Memory B cell (primary cell): ENCODE measurements at regions not wholly inside any gene's neighbourhood (a gene's known extent, or its start where the extent isn't known, plus 50 kb on each side); places are given as distances from the start of the nearest gene placed in this dataset.

Experiments used
- ATAC-seq: fragments of 150-1000 bp; cut with Tn5 transposase; 2 replicates; pipeline ENCODE4 v1.10.0; 2021; ENCODE audit warnings: low read depth, mild to moderate bottlenecking, moderate library complexity
- DNase-seq, 2 donors: peaks; one replicate each; pipeline ENCODE4 v3.0.0; 2022; ENCODE audit warnings: low spot score in 2 of 2
- H3K27ac Mint-ChIP-seq: one replicate; pipeline ENCODE4 v1.8.0; 2022; ENCODE audit warnings: mild to moderate bottlenecking, moderate library complexity, mixed read lengths
- H3K27me3 Mint-ChIP-seq: one replicate; pipeline ENCODE4 v1.8.0; 2022; ENCODE audit warnings: mixed read lengths
- H3K36me3 Mint-ChIP-seq: one replicate; pipeline ENCODE4 v1.8.0; 2022; ENCODE audit warnings: mild to moderate bottlenecking, mixed read lengths
- H3K4me1 Mint-ChIP-seq: one replicate; pipeline ENCODE4 v1.8.0; 2022; ENCODE audit warnings: mixed read lengths
- H3K4me3 Mint-ChIP-seq: one replicate; pipeline ENCODE4 v1.8.0; 2022; ENCODE audit warnings: mild to moderate bottlenecking, moderate library complexity, mixed read lengths
- H3K9me3 Mint-ChIP-seq: one replicate; pipeline ENCODE4 v1.8.0; 2022; ENCODE audit warnings: mixed read lengths

DNA sequence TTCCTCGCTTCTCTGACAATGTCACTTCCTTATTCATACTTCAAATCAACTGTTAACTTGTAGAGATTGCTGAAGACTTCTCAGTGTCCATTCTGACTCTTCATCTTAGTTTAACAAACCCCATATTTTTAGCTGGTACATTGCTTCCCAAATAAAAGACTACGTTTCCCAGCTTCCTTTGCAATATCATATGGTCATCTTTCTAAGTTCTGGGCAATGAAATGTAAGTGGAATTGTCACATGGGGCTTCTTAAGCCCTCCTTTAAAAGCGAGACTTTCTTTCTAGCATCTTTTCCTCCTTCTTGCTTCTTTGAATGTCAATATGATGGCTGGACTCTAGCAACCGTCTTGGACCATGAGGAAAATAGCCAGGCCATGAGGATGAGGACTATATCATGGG is 239.0 kb downstream of the ZNF621 start:
- Mint-ChIP-seq H3K4me3 (no peak overlapping the region), H3K27me3 (no peaks in the 10 kb centered on the region), H3K4me1 (no peaks in the 10 kb centered on the region), H3K27ac (no peak overlapping the region), H3K9me3 (peaks cover 6% of the 10 kb centered on the region), H3K36me3 (no peaks in the 10 kb centered on the region)
- no peak for ATAC-seq
- DNase-seq: no peak

DNA sequence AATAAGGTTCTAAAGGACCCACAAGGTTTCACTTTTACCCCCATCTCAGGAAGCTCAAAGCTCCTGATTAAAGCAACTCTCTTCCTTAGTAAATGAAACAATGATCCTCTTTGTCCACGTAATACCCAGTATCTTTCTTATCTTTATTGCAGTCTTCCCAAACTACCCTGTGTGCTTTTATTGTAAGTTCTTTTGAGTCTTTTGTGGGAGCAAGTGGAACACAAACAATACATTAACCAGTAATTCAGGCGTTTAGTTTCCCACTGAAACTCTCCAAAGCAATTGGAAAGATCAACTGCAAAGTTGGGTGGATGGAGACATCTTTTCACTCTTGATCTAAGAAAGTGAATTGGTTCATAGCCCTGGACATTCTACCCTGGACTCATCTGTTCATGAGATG is 240.0 kb downstream of the ZNF621 start:
- H3K9me3 Mint-ChIP-seq: peaks cover 6% of the 10 kb centered on the region
- no peaks in the 10 kb centered on the region for H3K27me3 Mint-ChIP-seq
- no peak for DNase-seq
- H3K4me1 Mint-ChIP-seq: peaks cover 1% of the 10 kb centered on the region
- H3K36me3 Mint-ChIP-seq: no peaks in the 10 kb centered on the region
- no peak overlapping the region for H3K4me3 Mint-ChIP-seq
- ATAC-seq: no peak
- H3K27ac Mint-ChIP-seq: no peak overlapping the region

DNA sequence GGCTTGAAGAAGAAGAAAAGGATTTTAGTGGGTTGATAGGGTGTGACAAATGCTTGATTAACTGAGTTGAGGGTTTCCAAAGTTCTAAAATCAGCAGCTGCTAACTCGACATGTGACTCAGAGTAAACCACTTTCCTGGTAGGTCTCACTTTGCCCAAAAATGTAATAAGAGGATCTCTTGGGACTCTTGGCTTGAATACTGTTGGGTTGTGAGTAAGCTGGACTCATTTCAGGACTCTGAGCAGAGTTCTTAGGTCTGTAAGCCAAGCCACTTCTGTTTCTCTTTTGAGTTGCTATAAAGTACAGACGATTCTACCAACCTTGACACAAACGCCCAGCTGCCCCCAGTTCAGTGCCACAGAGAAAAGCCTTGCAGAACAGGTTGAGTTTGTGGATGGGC is 241.1 kb downstream of the ZNF621 start:
- Mint-ChIP-seq H3K4me3 (no peak overlapping the region), H3K9me3 (peaks cover 4% of the 10 kb centered on the region), H3K27me3 (no peaks in the 10 kb centered on the region), H3K27ac (no peak overlapping the region), H3K36me3 (no peaks in the 10 kb centered on the region), H3K4me1 (peaks cover 5% of the 10 kb centered on the region)
- no peak for DNase-seq
- ATAC-seq: no peak

DNA sequence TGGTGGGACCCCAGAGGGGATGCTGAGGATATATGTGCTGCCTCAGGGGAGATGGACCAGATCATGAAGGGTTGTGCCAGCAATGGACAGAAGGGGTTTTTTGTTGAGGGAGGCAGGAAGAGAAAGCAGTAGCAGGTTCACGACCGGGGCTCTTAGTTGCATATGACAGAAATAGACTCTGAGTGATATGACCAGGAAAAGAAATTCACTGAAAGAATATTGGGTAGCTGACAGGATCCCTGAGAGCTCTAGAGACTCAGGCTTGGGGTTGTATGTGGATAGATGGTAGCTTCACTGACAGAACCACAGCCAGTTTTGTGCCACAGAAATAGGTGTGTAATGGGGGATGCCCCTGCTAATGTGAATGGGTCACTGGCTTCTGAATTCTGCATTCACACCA is 241.6 kb downstream of the ZNF621 start:
- peaks cover 5% of the 10 kb centered on the region for H3K4me1 Mint-ChIP-seq
- H3K27ac Mint-ChIP-seq: no peak overlapping the region
- H3K9me3 Mint-ChIP-seq: peaks cover 4% of the 10 kb centered on the region
- no peak overlapping the region for H3K4me3 Mint-ChIP-seq
- no peaks in the 10 kb centered on the region for H3K27me3 Mint-ChIP-seq
- H3K36me3 Mint-ChIP-seq: no peaks in the 10 kb centered on the region
- DNase-seq (no peak), ATAC-seq (no peak)

DNA sequence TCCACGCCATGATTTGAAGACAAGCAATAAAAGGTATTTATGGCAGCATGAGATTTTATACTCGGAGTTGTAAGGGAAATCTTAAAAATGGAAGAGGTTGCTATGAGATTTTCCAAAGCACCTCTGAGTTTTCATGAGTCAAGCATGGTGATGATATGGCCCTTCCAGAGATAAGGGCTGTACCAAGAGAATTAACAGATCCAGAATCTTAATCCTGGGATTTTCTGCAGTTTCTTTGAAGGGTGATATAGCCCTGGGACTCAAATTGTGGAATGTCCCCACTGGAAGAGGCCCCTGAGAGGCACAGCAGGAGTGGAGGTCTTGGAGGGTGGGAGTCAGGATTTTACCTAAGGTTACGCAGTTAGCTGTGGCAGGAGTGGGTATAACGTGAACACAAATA is 243.3 kb downstream of the ZNF621 start:
- H3K4me3 Mint-ChIP-seq: no peak overlapping the region
- H3K9me3 Mint-ChIP-seq: peaks cover 2% of the 10 kb centered on the region
- H3K27ac Mint-ChIP-seq: no peak overlapping the region
- H3K4me1 Mint-ChIP-seq: peaks cover 5% of the 10 kb centered on the region
- no peaks in the 10 kb centered on the region for H3K27me3 Mint-ChIP-seq
- ATAC-seq (no peak), DNase-seq (no peak)
- no peaks in the 10 kb centered on the region for H3K36me3 Mint-ChIP-seq

DNA sequence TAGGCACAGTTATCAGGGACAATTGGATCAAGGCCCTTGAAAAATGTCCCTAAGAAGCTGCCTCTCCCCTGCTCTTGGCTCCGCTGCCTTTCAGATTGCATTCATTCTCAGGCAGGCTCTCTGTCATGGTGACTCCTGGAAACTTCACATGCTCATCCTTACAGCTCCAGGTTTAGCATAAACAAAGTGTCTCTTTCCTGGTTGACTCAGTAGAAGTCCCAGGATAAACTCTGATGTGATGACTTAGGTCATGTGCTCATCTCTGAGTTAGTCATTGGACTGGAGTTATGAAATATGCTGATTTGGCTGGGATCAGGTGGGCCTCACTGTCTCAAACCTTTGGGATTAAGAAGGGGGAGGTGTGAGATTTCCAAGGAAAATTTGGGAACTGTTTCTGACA is 243.8 kb downstream of the ZNF621 start:
- DNase-seq (no peak), ATAC-seq (no peak)
- Mint-ChIP-seq H3K9me3 (peaks cover 2% of the 10 kb centered on the region), H3K36me3 (no peaks in the 10 kb centered on the region), H3K4me1 (peaks cover 5% of the 10 kb centered on the region), H3K27ac (no peak overlapping the region), H3K27me3 (no peaks in the 10 kb centered on the region), H3K4me3 (no peak overlapping the region)

DNA sequence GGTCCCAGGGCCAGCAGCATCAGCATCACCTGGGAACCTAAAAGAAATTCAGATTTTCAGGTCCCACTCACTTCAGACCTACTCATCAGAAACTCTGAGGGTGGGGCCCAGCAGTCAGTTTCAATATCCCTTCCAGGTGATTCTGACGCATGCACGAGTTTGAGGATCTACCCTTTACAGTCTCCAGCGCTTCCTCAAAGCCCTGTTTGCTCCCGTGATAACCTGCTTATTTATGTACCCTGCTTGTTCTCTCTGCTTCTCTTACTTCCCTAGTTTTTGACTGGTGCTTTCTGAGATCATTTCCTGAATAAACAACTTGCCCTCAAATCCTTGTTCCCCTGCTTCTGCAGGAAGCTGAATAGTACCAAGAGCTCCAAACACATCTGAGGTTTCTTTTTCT is 245.3 kb downstream of the ZNF621 start:
- Mint-ChIP-seq H3K4me3 (no peak overlapping the region), H3K27ac (no peak overlapping the region), H3K9me3 (no peaks in the 10 kb centered on the region), H3K4me1 (peaks cover 5% of the 10 kb centered on the region), H3K27me3 (no peaks in the 10 kb centered on the region), H3K36me3 (no peaks in the 10 kb centered on the region)
- no peak for ATAC-seq
- DNase-seq: no peak

DNA sequence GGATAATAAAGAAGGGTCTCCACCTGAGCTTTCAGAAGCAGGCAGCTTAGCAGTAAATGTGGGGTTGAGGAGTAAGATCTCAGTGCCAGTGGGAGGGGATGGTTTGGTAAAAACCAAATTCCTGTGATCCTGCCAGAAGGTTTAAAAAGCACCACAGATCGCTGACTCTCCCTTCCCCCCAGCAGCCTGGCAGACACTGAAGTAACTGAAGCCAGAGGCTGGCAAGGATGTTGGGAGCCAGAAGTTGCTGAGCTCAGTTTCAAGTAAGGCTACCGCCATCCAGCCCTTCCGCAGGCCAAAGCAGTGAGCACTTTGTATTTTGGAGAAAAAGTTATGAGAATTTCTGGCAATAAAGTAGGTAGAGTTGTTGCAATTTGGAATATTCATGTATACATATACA is 246.4 kb downstream of the ZNF621 start:
- H3K27me3 Mint-ChIP-seq: no peaks in the 10 kb centered on the region
- H3K4me1 Mint-ChIP-seq: peaks cover 5% of the 10 kb centered on the region
- H3K9me3 Mint-ChIP-seq: no peaks in the 10 kb centered on the region
- H3K27ac Mint-ChIP-seq: no peak overlapping the region
- DNase-seq: no peak
- no peaks in the 10 kb centered on the region for H3K36me3 Mint-ChIP-seq
- ATAC-seq: no peak
- no peak overlapping the region for H3K4me3 Mint-ChIP-seq

DNA sequence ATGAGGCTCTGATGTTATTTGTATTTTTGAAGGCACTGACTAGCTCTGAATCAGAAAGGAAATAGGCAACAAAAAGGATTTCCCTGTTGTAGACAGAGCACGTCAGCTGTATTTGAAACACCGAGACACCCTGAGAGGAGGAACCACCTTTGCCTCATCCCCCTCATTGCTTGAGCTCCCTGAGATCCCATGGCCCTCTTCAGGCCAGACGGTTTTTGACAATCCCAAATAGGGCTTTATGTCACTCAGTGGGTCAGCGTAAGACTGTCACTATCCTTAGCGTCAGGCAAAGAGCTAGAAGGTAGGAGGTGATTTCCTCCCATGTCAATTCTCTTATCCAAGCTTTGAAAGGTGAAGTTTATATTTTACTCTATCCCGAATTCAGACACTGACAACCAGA is 254.3 kb downstream of the ZNF621 start:
- DNase-seq: no peak
- Mint-ChIP-seq H3K27me3 (peaks cover 5% of the 10 kb centered on the region), H3K4me3 (no peak overlapping the region), H3K36me3 (no peaks in the 10 kb centered on the region), H3K9me3 (no peaks in the 10 kb centered on the region), H3K27ac (no peak overlapping the region), H3K4me1 (peaks cover 2% of the 10 kb centered on the region)
- no peak for ATAC-seq

DNA sequence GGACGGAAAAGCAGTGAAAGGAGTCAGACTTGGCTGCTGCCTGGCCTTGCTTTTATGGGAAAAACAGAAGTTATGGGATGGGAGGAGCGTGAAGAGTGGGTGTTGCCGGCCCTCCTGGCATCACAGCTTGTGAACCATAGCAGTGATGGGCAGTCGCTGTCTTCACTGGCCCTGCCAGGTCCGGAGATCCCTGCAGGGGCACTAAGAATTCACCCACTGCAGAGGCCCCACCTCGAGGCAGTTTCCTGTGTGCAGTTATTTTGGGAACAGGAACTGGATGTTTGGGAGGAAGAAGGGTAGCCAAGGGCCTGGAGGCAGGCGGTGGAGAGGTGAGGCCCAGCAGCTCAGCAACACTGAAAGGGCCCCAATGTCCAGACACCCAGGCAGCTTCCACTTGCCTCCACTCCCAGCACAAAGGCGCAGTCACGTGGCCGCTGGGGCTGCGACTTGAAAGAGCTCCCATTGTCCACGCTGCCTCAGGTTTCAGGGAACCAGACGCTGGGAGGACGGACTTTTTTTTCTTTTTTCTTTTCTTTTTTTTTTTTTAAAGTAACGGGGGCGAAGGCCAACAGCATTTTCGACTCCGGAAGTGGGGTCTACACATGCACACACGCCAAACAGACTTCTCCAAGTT is 255.6 kb downstream of the ZNF621 start:
- Mint-ChIP-seq H3K4me3 (no peak overlapping the region), H3K9me3 (no peaks in the 10 kb centered on the region), H3K36me3 (no peaks in the 10 kb centered on the region), H3K27ac (no peak overlapping the region), H3K27me3 (peaks cover 7% of the 10 kb centered on the region), H3K4me1 (peaks cover 2% of the 10 kb centered on the region)
- DNase-seq (no peak), ATAC-seq (no peak)

DNA sequence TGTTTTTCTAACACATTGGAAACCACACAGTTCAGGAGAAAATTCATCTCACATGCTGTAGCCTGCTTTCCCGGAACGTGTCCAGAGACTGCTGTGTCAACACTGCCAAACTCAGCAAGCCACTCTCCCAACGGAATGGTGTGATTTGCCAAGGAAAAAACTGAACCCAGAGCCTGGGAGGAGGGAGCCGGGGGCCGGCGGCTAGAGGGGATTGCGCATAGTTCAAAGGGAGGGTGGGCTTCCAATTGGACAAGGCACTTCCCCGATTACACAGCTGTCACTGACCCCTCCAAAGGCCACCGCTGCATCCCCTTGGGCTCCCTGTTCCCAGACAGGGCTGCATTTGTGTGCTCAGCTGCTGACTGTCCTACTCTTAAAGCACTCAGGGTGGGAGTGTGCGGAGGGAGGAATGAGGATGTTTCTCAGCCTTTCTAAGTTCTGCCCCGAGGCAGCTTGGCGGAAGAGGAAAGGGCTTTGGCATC is 256.2 kb downstream of the ZNF621 start:
- no peak for ATAC-seq
- H3K27me3 Mint-ChIP-seq: peaks cover 11% of the 10 kb centered on the region
- no peak for DNase-seq
- H3K4me3 Mint-ChIP-seq: no peak overlapping the region
- H3K4me1 Mint-ChIP-seq: peaks cover 2% of the 10 kb centered on the region
- no peaks in the 10 kb centered on the region for H3K36me3 Mint-ChIP-seq
- H3K27ac Mint-ChIP-seq: no peak overlapping the region
- no peaks in the 10 kb centered on the region for H3K9me3 Mint-ChIP-seq

DNA sequence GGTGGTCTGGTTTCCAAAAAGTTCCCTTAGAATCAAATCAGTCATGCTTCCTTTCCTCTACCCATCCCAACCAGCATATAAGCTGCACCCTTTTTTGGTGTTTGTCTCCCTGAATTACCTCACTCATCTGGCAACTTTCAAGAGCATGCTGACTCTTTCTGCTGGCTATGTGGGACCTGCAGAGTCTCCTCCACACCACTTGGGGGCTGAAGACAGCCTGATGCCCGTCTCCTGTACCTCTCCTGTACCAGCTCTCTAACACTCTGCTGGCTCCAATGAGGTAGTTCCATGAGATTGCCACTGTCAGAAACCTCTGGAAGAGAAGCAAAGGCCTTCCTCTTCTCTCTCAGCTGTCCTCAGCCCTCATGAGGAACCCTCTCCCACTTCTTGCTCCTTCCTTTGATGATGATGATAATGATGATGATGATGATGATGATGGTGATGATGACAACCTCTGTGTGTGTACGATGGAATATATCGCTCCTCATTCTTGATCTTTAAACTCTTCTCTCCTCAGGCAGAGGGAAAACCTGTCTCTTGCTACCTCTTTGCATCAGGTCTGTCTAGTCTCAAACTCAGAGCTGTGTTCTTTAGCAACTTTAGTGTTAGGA is 257.5 kb downstream of the ZNF621 start:
- peak; percentile 42 for ATAC-seq

DNA sequence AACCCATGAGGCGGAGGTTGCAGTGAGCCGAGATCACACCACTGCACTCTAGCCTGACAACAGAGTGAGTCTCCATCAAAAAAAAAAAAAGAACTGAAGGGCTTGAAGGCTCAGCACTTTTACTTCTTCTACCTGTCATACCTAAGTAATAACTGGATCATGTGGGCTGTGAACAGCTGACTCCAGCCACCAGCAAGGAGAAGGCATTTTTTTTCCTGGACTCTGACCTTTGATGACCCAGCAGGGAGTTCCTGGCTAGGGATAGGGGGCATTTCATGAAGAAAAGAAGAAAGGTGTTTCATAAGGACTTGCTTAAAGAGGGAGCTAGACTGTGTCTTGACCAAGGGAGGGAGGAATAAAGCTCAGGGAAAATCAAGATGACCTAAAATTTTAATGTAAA is 266.0 kb downstream of the ZNF621 start:
- no peak overlapping the region for H3K27ac Mint-ChIP-seq
- H3K36me3 Mint-ChIP-seq: peaks cover 10% of the 10 kb centered on the region
- peaks cover 6% of the 10 kb centered on the region for H3K9me3 Mint-ChIP-seq
- ATAC-seq (no peak), DNase-seq (no peak)
- no peak overlapping the region for H3K4me3 Mint-ChIP-seq
- peaks cover 5% of the 10 kb centered on the region for H3K4me1 Mint-ChIP-seq
- H3K27me3 Mint-ChIP-seq: peaks cover 3% of the 10 kb centered on the region

More for the DNA sequence above, 257.5 kb downstream of the ZNF621 start:
- Mint-ChIP-seq H3K27me3 (peaks cover 11% of the 10 kb centered on the region), H3K27ac (no peak overlapping the region), H3K4me3 (no peak overlapping the region), H3K9me3 (peaks cover 3% of the 10 kb centered on the region), H3K36me3 (peaks cover 4% of the 10 kb centered on the region), H3K4me1 (peaks cover 2% of the 10 kb centered on the region)
- DNase-seq: no peak

DNA sequence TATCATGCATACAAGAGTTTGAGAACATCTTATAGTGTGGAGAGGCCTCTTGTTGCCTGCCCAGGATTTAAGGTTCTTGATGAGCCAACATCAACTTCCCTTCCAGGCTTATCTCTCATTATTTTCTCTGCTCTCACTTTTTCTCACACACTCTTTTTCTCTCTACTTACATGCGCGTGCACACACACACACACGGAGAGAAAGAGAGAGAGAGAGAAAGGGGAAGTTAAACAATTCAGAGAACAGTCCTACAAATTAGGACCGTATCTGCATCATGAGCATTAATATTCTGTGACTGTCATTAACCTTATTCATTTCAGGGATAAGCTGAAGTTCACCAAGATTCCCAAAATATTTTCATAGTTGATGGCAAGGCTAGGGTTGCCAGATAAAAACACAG is 269.0 kb downstream of the ZNF621 start:
- peak; percentile 68 for ATAC-seq
- Mint-ChIP-seq H3K4me1 (peaks cover 5% of the 10 kb centered on the region), H3K27me3 (peaks cover 2% of the 10 kb centered on the region)

DNA sequence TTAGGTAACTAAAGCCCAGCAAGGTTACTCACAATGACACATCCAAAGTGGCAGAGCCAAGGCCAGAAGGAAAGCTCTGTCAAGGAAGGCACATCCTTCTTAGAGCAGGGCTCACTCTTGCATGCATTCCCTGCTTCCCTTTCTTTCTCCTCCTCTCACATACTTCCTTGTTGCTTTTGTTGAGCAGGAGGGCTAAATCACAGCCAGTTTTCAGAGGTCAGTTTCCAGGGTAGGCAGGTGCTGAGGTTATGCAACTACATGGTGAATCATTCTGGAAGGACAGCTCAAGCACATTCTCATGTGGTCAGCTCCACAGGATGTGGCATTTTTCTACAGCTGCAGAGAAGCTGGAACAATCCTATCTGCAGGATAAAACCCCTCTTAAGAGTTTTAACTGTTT is 275.6 kb downstream of the ZNF621 start:
- H3K4me3 Mint-ChIP-seq: no peak overlapping the region
- no peak for DNase-seq

More for the DNA sequence above, 269.0 kb downstream of the ZNF621 start:
- peaks cover 6% of the 10 kb centered on the region for H3K36me3 Mint-ChIP-seq
- DNase-seq: no peak
- H3K27ac Mint-ChIP-seq: no peak overlapping the region
- no peak overlapping the region for H3K4me3 Mint-ChIP-seq
- peaks cover 3% of the 10 kb centered on the region for H3K9me3 Mint-ChIP-seq

More for the DNA sequence above, 275.6 kb downstream of the ZNF621 start:
- no peak for ATAC-seq
- no peaks in the 10 kb centered on the region for H3K36me3 Mint-ChIP-seq
- no peak overlapping the region for H3K27ac Mint-ChIP-seq
- peaks cover 2% of the 10 kb centered on the region for H3K9me3 Mint-ChIP-seq
- H3K4me1 Mint-ChIP-seq: peaks cover 3% of the 10 kb centered on the region
- peaks cover 2% of the 10 kb centered on the region for H3K27me3 Mint-ChIP-seq
